ENCODE measurements at regions not wholly inside any gene's neighbourhood (a gene's known extent, or its start where the extent isn't known, plus 50 kb on each side); places are given as distances from the start of the nearest gene placed in this dataset.
"Not testable (repeated sequence)": the region's sequence is repeated elsewhere in the genome, so short reads cannot be mapped to it uniquely, and the experiment has no call there.

GRCh38 chrX:151042842-151043241, 59.7 kb downstream of the HMGB3 start:
- ATAC-seq (no peak), DNase-seq (no peak)
- Histone ChIP-seq H3K27me3 (ENCODE audit: control insufficient read depth, insufficient read depth, low read length) (no peaks in the 10 kb centered on the region), H3K4me3 (ENCODE audit: low read length) (no peak overlapping the region), H3K36me3 (ENCODE audit: control insufficient read depth, insufficient read depth, low read length) (no peaks in the 10 kb centered on the region), H3K4me1 (ENCODE audit: control insufficient read depth, insufficient read depth, low read length) (no peaks in the 10 kb centered on the region), H3K27ac (ENCODE audit: low read length) (no peak overlapping the region), H3K9me3 (ENCODE audit: control insufficient read depth, insufficient read depth, low read length) (no peaks in the 10 kb centered on the region)
- Mint-ChIP-seq H3K27me3 (ENCODE audit: low read depth in 2 of 2) (peaks cover 2 to 16% of the 10 kb centered on the region in 2 donors), H3K36me3 (no peaks in the 10 kb centered on the region), H3K4me3 (no peak overlapping the region), H3K27ac (no peak overlapping the region), H3K9me3 (no peaks in the 10 kb centered on the region), H3K4me1 (no peaks in the 10 kb centered on the region)
- intact Hi-C loops (cut with micrococcal nuclease) = no loop called here
- WGBS (ENCODE audit: insufficient coverage) = 53% methylated on average over 2 of the region's 2 CpGs
- TF ChIP-seq CTCF (IDR thresholded peaks at IDR 0.05) = no peak

GRCh38 chrX:151066373-151066772, 83.2 kb downstream of the HMGB3 start:
- H3K4me1 ChIP-seq (ENCODE audit: control insufficient read depth, insufficient read depth, low read length); H3K27ac ChIP-seq (ENCODE audit: low read length); H3K4me3 Mint-ChIP-seq; H3K36me3 Mint-ChIP-seq; H3K9me3 ChIP-seq (ENCODE audit: control insufficient read depth, insufficient read depth, low read length); H3K36me3 ChIP-seq (ENCODE audit: control insufficient read depth, insufficient read depth, low read length); H3K9me3 Mint-ChIP-seq; H3K27ac Mint-ChIP-seq; H3K4me3 ChIP-seq (ENCODE audit: low read length); H3K4me1 Mint-ChIP-seq; ATAC-seq; intact Hi-C loops (cut with micrococcal nuclease); DNase-seq; H3K27me3 ChIP-seq (ENCODE audit: control insufficient read depth, insufficient read depth, low read length): not testable (repeated sequence)
- H3K27me3 Mint-ChIP-seq (ENCODE audit: low read depth in 2 of 2) = peaks cover 5 to 18% of the 10 kb centered on the region in 2 donors
- no CpG with 5 or more reads among the region's 3 CpGs for WGBS (ENCODE audit: insufficient coverage)

- H3K27ac Mint-ChIP-seq = no peak overlapping the region
- H3K9me3 ChIP-seq (ENCODE audit: control insufficient read depth, insufficient read depth, low read length) = no peaks in the 10 kb centered on the region
- H3K36me3 ChIP-seq (ENCODE audit: control insufficient read depth, insufficient read depth, low read length) = no peaks in the 10 kb centered on the region
- no peaks in the 10 kb centered on the region for H3K36me3 Mint-ChIP-seq
- no peak for TF ChIP-seq CTCF (IDR thresholded peaks at IDR 0.05)
- intact Hi-C loops (cut with micrococcal nuclease) = no loop called here
- 92% methylated on average over 10 of the region's 12 CpGs for WGBS (ENCODE audit: insufficient coverage)
- DNase-seq = no peak
- H3K27me3 Mint-ChIP-seq (ENCODE audit: low read depth in 2 of 2) = peaks cover 0 to 3% of the 10 kb centered on the region in 2 donors
- H3K4me3 Mint-ChIP-seq = no peak overlapping the region
- H3K27ac ChIP-seq (ENCODE audit: low read length) = no peak overlapping the region
- H3K4me1 ChIP-seq (ENCODE audit: control insufficient read depth, insufficient read depth, low read length) = no peaks in the 10 kb centered on the region
- H3K4me3 ChIP-seq (ENCODE audit: low read length) = no peak overlapping the region
- no peaks in the 10 kb centered on the region for H3K4me1 Mint-ChIP-seq
- no peaks in the 10 kb centered on the region for H3K9me3 Mint-ChIP-seq
- ATAC-seq = no peak
- H3K27me3 ChIP-seq (ENCODE audit: control insufficient read depth, insufficient read depth, low read length) = no peaks in the 10 kb centered on the region
Measured at GRCh38 chrX:151073767-151074166, 90.6 kb downstream of the HMGB3 start.

- H3K4me3 Mint-ChIP-seq = no peak overlapping the region
- DNase-seq = no peak
Measured at GRCh38 chrX:151081016-151081415, 95.4 kb upstream of the GPR50 start.

More at GRCh38 chrX:151081016-151081415, 95.4 kb upstream of the GPR50 start:
- no peak for TF ChIP-seq CTCF (IDR thresholded peaks at IDR 0.05)
- ATAC-seq = no peak
- H3K4me1 ChIP-seq (ENCODE audit: control insufficient read depth, insufficient read depth, low read length) = peaks cover 7% of the 10 kb centered on the region
- Mint-ChIP-seq H3K36me3 (no peaks in the 10 kb centered on the region), H3K27me3 (ENCODE audit: low read depth in 2 of 2) (peaks cover 16 to 20% of the 10 kb centered on the region in 2 donors), H3K9me3 (no peaks in the 10 kb centered on the region), H3K4me1 (peaks cover 0 to 10% of the 10 kb centered on the region in 2 donors), H3K27ac (no peak overlapping the region)
- H3K4me3 ChIP-seq (ENCODE audit: low read length) = no peak overlapping the region
- WGBS (ENCODE audit: insufficient coverage) = 94% methylated on average over 9 of the region's 9 CpGs
- H3K9me3 ChIP-seq (ENCODE audit: control insufficient read depth, insufficient read depth, low read length) = no peaks in the 10 kb centered on the region
- no peak overlapping the region for H3K27ac ChIP-seq (ENCODE audit: low read length)
- intact Hi-C loops (cut with micrococcal nuclease) = no loop called here
- H3K36me3 ChIP-seq (ENCODE audit: control insufficient read depth, insufficient read depth, low read length) = no peaks in the 10 kb centered on the region
- no peaks in the 10 kb centered on the region for H3K27me3 ChIP-seq (ENCODE audit: control insufficient read depth, insufficient read depth, low read length)

Data from natural killer cell (primary cell).